Naive thymus-derived CD4-positive, alpha-beta T cell (primary cell): ENCODE measurements at regions not wholly inside any gene's neighbourhood (a gene's known extent, or its start where the extent isn't known, plus 50 kb on each side); places are given as distances from the start of the nearest gene placed in this dataset.
"Not testable (repeated sequence)": the region's sequence is repeated elsewhere in the genome, so short reads cannot be mapped to it uniquely, and the experiment has no call there.

Experiments
- ATAC-seq: fragments of 150-1000 bp; cut with Tn5 transposase; 2 replicates; pipeline ENCODE4 v1.10.0; 2021; ENCODE audit warnings: mild to moderate bottlenecking, moderate library complexity
- CTCF ChIA-PET: fragments of 350-600 bp; sonication (Branson Sonifier 250); formaldehyde crosslinking; loops from one replicate; lab custom pipeline; 2021; ENCODE audit warnings: antibody characterized with exemption; lab: Charles Lee
- POLR2A ChIA-PET: fragments of 350-600 bp; sonication (Branson Sonifier 250); formaldehyde crosslinking; loops from one replicate; lab custom pipeline; 2021; ENCODE audit warnings: antibody characterized with exemption, inconsistent platforms; lab: Charles Lee
- DNase-seq, 9 donors: peaks; one replicate each; pipeline versions ENCODE4 v3.0.0 to v3.0.0-alpha.2; 2020 to 2022; ENCODE audit warnings: mixed read lengths in 1 of 9
- H3K27ac ChIP-seq: one replicate; pipeline ENCODE4 v1.7.0; 2013; ENCODE audit warnings: mild to moderate bottlenecking, low read depth, low read length, moderate library complexity
- H3K27me3 ChIP-seq, 2 donors: one replicate each; pipeline ENCODE4 v1.7.0; 2013; ENCODE audit warnings: low read length in 2 of 2, mild to moderate bottlenecking in 2 of 2, moderate library complexity in 2 of 2; ENCODE audit not compliant: control insufficient read depth in 2 of 2, insufficient read depth in 2 of 2
- H3K36me3 ChIP-seq, 3 experiments: 1 replicate in 2 of 3; 2 replicates in 1 of 3; pipeline ENCODE4 v1.7.0; 2013; ENCODE audit warnings: low read length in 3 of 3, mild to moderate bottlenecking in 3 of 3, moderate library complexity in 1 of 3; ENCODE audit not compliant: insufficient read depth in 3 of 3, control insufficient read depth in 2 of 3
- H3K4me1 ChIP-seq, 2 donors: one replicate each; pipeline ENCODE4 v1.7.0; 2013; ENCODE audit warnings: low read length in 2 of 2, mild to moderate bottlenecking in 2 of 2, moderate library complexity in 1 of 2; ENCODE audit not compliant: control insufficient read depth in 2 of 2, insufficient read depth in 2 of 2
- H3K4me3 ChIP-seq: 2 replicates; pipeline ENCODE4 v1.7.0; 2013; ENCODE audit warnings: mild to moderate bottlenecking, low read length
- H3K9me3 ChIP-seq, 3 experiments: 1 replicate in 2 of 3; 2 replicates in 1 of 3; pipeline ENCODE4 v1.7.0; 2013; ENCODE audit warnings: low read length in 3 of 3; ENCODE audit not compliant: control insufficient read depth in 2 of 3
- H3K27ac Mint-ChIP-seq, 9 donors: one replicate each; pipeline ENCODE4 v1.8.0; 2020 to 2022; ENCODE audit warnings: mixed read lengths in 9 of 9, mild to moderate bottlenecking in 8 of 9, moderate library complexity in 5 of 9, inconsistent platforms in 2 of 9
- H3K27me3 Mint-ChIP-seq, 5 donors: one replicate each; pipeline ENCODE4 v1.8.0; 2021 to 2022; ENCODE audit warnings: mixed read lengths in 5 of 5, mild to moderate bottlenecking in 1 of 5
- H3K36me3 Mint-ChIP-seq, 5 donors: one replicate each; pipeline ENCODE4 v1.8.0; 2020 to 2022; ENCODE audit warnings: mixed read lengths in 5 of 5, mild to moderate bottlenecking in 3 of 5, inconsistent platforms in 1 of 5
- H3K4me1 Mint-ChIP-seq, 7 donors: one replicate each; pipeline ENCODE4 v1.8.0; 2020 to 2022; ENCODE audit warnings: mixed read lengths in 7 of 7, mild to moderate bottlenecking in 3 of 7, inconsistent platforms in 1 of 7
- H3K4me3 Mint-ChIP-seq, 10 donors: one replicate each; pipeline ENCODE4 v1.8.0; 2020 to 2022; ENCODE audit warnings: mild to moderate bottlenecking in 10 of 10, mixed read lengths in 10 of 10, moderate library complexity in 6 of 10, inconsistent platforms in 2 of 10
- H3K9me3 Mint-ChIP-seq, 11 donors: one replicate each; pipeline ENCODE4 v1.8.0; 2020 to 2022; ENCODE audit warnings: mixed read lengths in 11 of 11, mild to moderate bottlenecking in 4 of 11, inconsistent platforms in 1 of 11, moderate library complexity in 1 of 11
- intact Hi-C, 2 donors: fragments of 100-400 bp; cut with micrococcal nuclease; formaldehyde crosslinking; loops; one replicate each; pipeline ENCODE4 v1.15.1; 2023

GRCh38 chr12:118544569-118544968 is 168.2 kb downstream of the SUDS3 start:
- ChIA-PET CTCF (no interaction called here), POLR2A (no interaction called here)
- H3K27ac ChIP-seq, result no peak overlapping the region
- H3K4me3 ChIP-seq, result no peak overlapping the region
- intact Hi-C loops, result no loop called here
- DNase-seq (no peak), ATAC-seq (no peak)
- Mint-ChIP-seq H3K4me1 (no peaks in the 10 kb centered on the region), H3K36me3 (no peaks in the 10 kb centered on the region), H3K9me3 (peaks cover 2 to 23% (median 7%) of the 10 kb centered on the region in 11 donors), H3K27ac (no peak overlapping the region), H3K4me3 (no peak overlapping the region), H3K27me3 (peaks cover 0 to 11% (median 4%) of the 10 kb centered on the region in 5 donors)
- no peaks in the 10 kb centered on the region for H3K27me3 ChIP-seq
- H3K4me1 ChIP-seq, result no peaks in the 10 kb centered on the region
- H3K36me3 ChIP-seq, result no peaks in the 10 kb centered on the region
- H3K9me3 ChIP-seq, result peaks cover 0 to 3% (median 0%) of the 10 kb centered on the region in 3 experiments

- H3K27ac ChIP-seq, H3K27me3 Mint-ChIP-seq, H3K4me3 ChIP-seq, CTCF ChIA-PET, H3K27ac Mint-ChIP-seq, H3K4me3 Mint-ChIP-seq, intact Hi-C loops, POLR2A ChIA-PET, DNase-seq, H3K9me3 ChIP-seq, H3K36me3 ChIP-seq, H3K4me1 Mint-ChIP-seq, H3K27me3 ChIP-seq, H3K36me3 Mint-ChIP-seq, H3K4me1 ChIP-seq, ATAC-seq: not testable (repeated sequence)
- H3K9me3 Mint-ChIP-seq, result peaks cover 0 to 35% (median 9%) of the 10 kb centered on the region in 11 donors
Observed at GRCh38 chr12:118547606-118548005, 171.3 kb downstream of the SUDS3 start.

GRCh38 chr12:118548887-118549509 is 172.6 kb downstream of the SUDS3 start:
- CTCF ChIA-PET, result no interaction called here
- Histone ChIP-seq H3K9me3 (peaks cover 0 to 3% (median 0%) of the 10 kb centered on the region in 3 experiments), H3K36me3 (no peaks in the 10 kb centered on the region), H3K4me3 (no peak overlapping the region), H3K4me1 (no peaks in the 10 kb centered on the region), H3K27ac (no peak overlapping the region), H3K27me3 (no peaks in the 10 kb centered on the region)
- no peak overlapping the region for H3K27ac Mint-ChIP-seq
- H3K36me3 Mint-ChIP-seq, result no peaks in the 10 kb centered on the region
- H3K4me3 Mint-ChIP-seq, result no peak overlapping the region
- no peaks in the 10 kb centered on the region for H3K4me1 Mint-ChIP-seq
- H3K27me3 Mint-ChIP-seq, result peaks cover 0 to 6% (median 4%) of the 10 kb centered on the region in 5 donors
- no peak for DNase-seq
- intact Hi-C loops, result no loop called here
- ATAC-seq, result no peak
- H3K9me3 Mint-ChIP-seq, result peaks cover 2 to 44% (median 14%) of the 10 kb centered on the region in 11 donors
- POLR2A ChIA-PET, result no interaction called here

- no peak overlapping the region for H3K27ac Mint-ChIP-seq
- H3K27me3 ChIP-seq, result no peaks in the 10 kb centered on the region
- ATAC-seq (no peak), DNase-seq (no peak)
- no peaks in the 10 kb centered on the region for H3K4me1 Mint-ChIP-seq
- H3K4me3 ChIP-seq, result no peak overlapping the region
- H3K9me3 ChIP-seq, result peaks cover 0 to 3% (median 0%) of the 10 kb centered on the region in 3 experiments
- no peak overlapping the region for H3K4me3 Mint-ChIP-seq
- no peaks in the 10 kb centered on the region for H3K4me1 ChIP-seq
- H3K36me3 ChIP-seq, result no peaks in the 10 kb centered on the region
- peaks cover 2 to 49% (median 14%) of the 10 kb centered on the region in 11 donors for H3K9me3 Mint-ChIP-seq
- no peaks in the 10 kb centered on the region for H3K36me3 Mint-ChIP-seq
- ChIA-PET CTCF (no interaction called here), POLR2A (no interaction called here)
- peaks cover 0 to 9% (median 4%) of the 10 kb centered on the region in 5 donors for H3K27me3 Mint-ChIP-seq
- no peak overlapping the region for H3K27ac ChIP-seq
- intact Hi-C loops, result no loop called here
Observed at GRCh38 chr12:118549510-118549980, 173.2 kb downstream of the SUDS3 start.

- Mint-ChIP-seq H3K36me3 (no peaks in the 10 kb centered on the region), H3K4me3 (no peak overlapping the region), H3K9me3 (peaks cover 0 to 29% (median 10%) of the 10 kb centered on the region in 11 donors), H3K4me1 (no peaks in the 10 kb centered on the region), H3K27ac (no peak overlapping the region), H3K27me3 (peaks cover 0 to 16% (median 0%) of the 10 kb centered on the region in 5 donors)
- intact Hi-C loops, result no loop called here
- no peak for DNase-seq
- Histone ChIP-seq H3K27ac (no peak overlapping the region), H3K9me3 (no peaks in the 10 kb centered on the region), H3K36me3 (no peaks in the 10 kb centered on the region), H3K4me1 (no peaks in the 10 kb centered on the region), H3K27me3 (no peaks in the 10 kb centered on the region), H3K4me3 (no peak overlapping the region)
- CTCF ChIA-PET, result no interaction called here
- no peak for ATAC-seq
- POLR2A ChIA-PET, result no interaction called here
Observed at GRCh38 chr12:118553856-118554504, 177.6 kb downstream of the SUDS3 start.

GRCh38 chr12:118558941-118559340 is 182.6 kb downstream of the SUDS3 start:
- no peak overlapping the region for H3K4me3 ChIP-seq
- POLR2A ChIA-PET, result no interaction called here
- no peaks in the 10 kb centered on the region for H3K4me1 Mint-ChIP-seq
- no peaks in the 10 kb centered on the region for H3K36me3 ChIP-seq
- intact Hi-C loops, result no loop called here
- H3K4me1 ChIP-seq, result no peaks in the 10 kb centered on the region
- no peaks in the 10 kb centered on the region for H3K36me3 Mint-ChIP-seq
- H3K27ac ChIP-seq, result no peak overlapping the region
- ATAC-seq, result no peak
- no peaks in the 10 kb centered on the region for H3K27me3 ChIP-seq
- CTCF ChIA-PET, result no interaction called here
- no peaks in the 10 kb centered on the region for H3K9me3 ChIP-seq
- DNase-seq, result no peak
- H3K9me3 Mint-ChIP-seq, result peaks cover 0 to 5% (median 0%) of the 10 kb centered on the region in 11 donors
- H3K4me3 Mint-ChIP-seq, result no peak overlapping the region
- H3K27me3 Mint-ChIP-seq, result peaks cover 0 to 10% (median 3%) of the 10 kb centered on the region in 5 donors
- no peak overlapping the region for H3K27ac Mint-ChIP-seq

GRCh38 chr12:118560733-118561132 is 184.4 kb downstream of the SUDS3 start:
- Mint-ChIP-seq H3K4me3 (no peak overlapping the region), H3K27ac (no peak overlapping the region), H3K4me1 (no peaks in the 10 kb centered on the region), H3K9me3 (peaks cover 0 to 3% (median under 1%) of the 10 kb centered on the region in 11 donors), H3K27me3 (peaks cover 0 to 7% (median 3%) of the 10 kb centered on the region in 5 donors), H3K36me3 (no peaks in the 10 kb centered on the region)
- no peaks in the 10 kb centered on the region for H3K27me3 ChIP-seq
- H3K4me1 ChIP-seq, result no peaks in the 10 kb centered on the region
- intact Hi-C loops, result no loop called here
- ATAC-seq, result no peak
- CTCF ChIA-PET, result no interaction called here
- no peak overlapping the region for H3K4me3 ChIP-seq
- no peaks in the 10 kb centered on the region for H3K9me3 ChIP-seq
- H3K27ac ChIP-seq, result no peak overlapping the region
- no peaks in the 10 kb centered on the region for H3K36me3 ChIP-seq
- no peak for DNase-seq
- POLR2A ChIA-PET, result no interaction called here
